Immature natural killer cell (primary cell): ENCODE measurements at regions not wholly inside any gene's neighbourhood (a gene's known extent, or its start where the extent isn't known, plus 50 kb on each side); places are given as distances from the start of the nearest gene placed in this dataset.

Experiments
- DNase-seq, 3 donors: peaks; one replicate each; pipeline ENCODE4 v3.0.0; 2022; ENCODE audit warnings: mixed read lengths in 1 of 3
- H3K27ac Mint-ChIP-seq, 6 donors: one replicate each; pipeline ENCODE4 v1.8.0; 2020; ENCODE audit warnings: mixed read lengths in 6 of 6, mild to moderate bottlenecking in 5 of 6, inconsistent platforms in 4 of 6, moderate library complexity in 3 of 6
- H3K27me3 Mint-ChIP-seq, 3 donors: one replicate each; pipeline ENCODE4 v1.8.0; 2020 to 2021; ENCODE audit warnings: low read depth in 3 of 3, mild to moderate bottlenecking in 3 of 3, mixed read lengths in 3 of 3, moderate library complexity in 3 of 3, inconsistent platforms in 1 of 3
- H3K36me3 Mint-ChIP-seq, 3 donors: one replicate each; pipeline ENCODE4 v1.8.0; 2020; ENCODE audit warnings: mixed read lengths in 3 of 3, inconsistent platforms in 2 of 3, mild to moderate bottlenecking in 2 of 3
- H3K4me1 Mint-ChIP-seq, 2 donors: one replicate each; pipeline ENCODE4 v1.8.0; 2020; ENCODE audit warnings: inconsistent platforms in 2 of 2, mild to moderate bottlenecking in 2 of 2, mixed read lengths in 2 of 2, moderate library complexity in 1 of 2
- H3K4me3 Mint-ChIP-seq, 5 donors: one replicate each; pipeline ENCODE4 v1.8.0; 2020; ENCODE audit warnings: mild to moderate bottlenecking in 5 of 5, mixed read lengths in 5 of 5, inconsistent platforms in 3 of 5, moderate library complexity in 3 of 5
- H3K9me3 Mint-ChIP-seq, 6 donors: one replicate each; pipeline ENCODE4 v1.8.0; 2020; ENCODE audit warnings: mild to moderate bottlenecking in 6 of 6, mixed read lengths in 6 of 6, inconsistent platforms in 4 of 6, moderate library complexity in 3 of 6

DNA sequence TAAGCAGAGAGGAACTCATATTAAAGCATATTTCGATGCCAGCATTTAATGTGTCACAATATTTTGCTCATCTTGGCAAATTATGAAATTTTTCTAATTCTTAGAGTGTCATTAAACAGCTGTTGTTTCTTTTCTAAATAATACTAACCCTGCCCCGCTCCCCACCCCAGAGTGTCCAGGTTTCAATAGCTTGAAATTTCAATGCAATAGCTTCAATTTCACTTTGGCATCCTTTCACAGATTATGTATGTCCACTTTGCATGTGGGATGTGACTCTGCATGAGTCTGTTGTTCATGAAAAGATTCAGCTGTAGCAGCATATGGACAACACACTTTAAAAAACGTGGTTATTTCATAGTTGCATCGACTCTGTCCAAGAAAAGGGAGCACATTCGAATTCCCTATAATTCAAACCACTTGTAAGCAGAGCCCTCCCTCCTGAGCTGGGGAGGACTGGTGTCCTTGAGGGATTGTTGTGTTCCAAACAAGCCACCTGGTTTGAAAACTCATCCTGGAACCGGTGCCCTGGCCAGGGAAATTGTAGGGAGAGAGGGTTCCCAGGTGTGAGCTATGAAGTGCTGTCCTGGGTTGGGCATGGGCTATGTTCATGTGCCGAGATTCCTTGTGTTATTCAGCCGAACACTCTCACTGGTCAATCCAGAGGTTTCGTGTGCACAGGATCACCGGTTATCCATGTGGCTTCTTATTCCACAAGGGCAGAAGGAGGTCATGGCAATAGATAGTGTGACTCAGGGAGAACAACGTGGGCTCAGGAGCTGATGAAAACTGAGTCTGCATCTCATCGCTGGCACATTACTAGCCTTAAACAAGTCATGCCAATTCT is 64.6 kb upstream of the CREB5 start:
- peaks cover 0 to 2% (median 0%) of the 10 kb centered on the region in 6 donors for H3K9me3 Mint-ChIP-seq
- H3K4me3 Mint-ChIP-seq = no peak overlapping the region
- H3K36me3 Mint-ChIP-seq = no peaks in the 10 kb centered on the region
- H3K4me1 Mint-ChIP-seq = peaks cover 0 to 6% of the 10 kb centered on the region in 2 donors
- no peak overlapping the region for H3K27ac Mint-ChIP-seq
- peaks cover 0 to 3% (median 3%) of the 10 kb centered on the region in 3 donors for H3K27me3 Mint-ChIP-seq
- no peak for DNase-seq

DNA sequence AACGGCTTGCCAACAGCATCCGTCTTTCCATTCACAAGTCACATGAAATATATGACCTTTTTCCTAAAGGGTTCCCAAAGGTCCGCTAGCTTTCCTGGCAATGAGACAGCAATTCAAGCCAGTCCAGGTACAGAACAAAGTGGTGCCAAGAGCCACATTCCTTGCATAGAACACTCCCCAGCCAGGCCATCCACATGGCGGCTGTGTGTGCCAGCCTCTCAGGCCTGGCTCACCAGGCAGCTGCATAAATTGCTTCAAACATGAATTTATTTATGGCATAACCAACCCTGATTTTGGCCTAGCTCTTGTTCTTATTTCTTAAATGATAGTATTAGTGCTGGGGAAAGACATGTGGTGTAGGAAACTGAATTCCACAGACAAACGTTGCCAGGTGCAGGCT is 63.7 kb upstream of the CREB5 start:
- Mint-ChIP-seq H3K4me1 (peaks cover 0 to 6% of the 10 kb centered on the region in 2 donors), H3K9me3 (peaks cover 0 to 2% (median 0%) of the 10 kb centered on the region in 6 donors), H3K27ac (no peak overlapping the region), H3K4me3 (no peak overlapping the region), H3K27me3 (peaks cover 0 to 4% (median 3%) of the 10 kb centered on the region in 3 donors), H3K36me3 (no peaks in the 10 kb centered on the region)
- DNase-seq = no peak

- Mint-ChIP-seq H3K9me3 (no peaks in the 10 kb centered on the region), H3K36me3 (no peaks in the 10 kb centered on the region), H3K4me1 (peaks cover 0 to 6% of the 10 kb centered on the region in 2 donors), H3K27ac (no peak overlapping the region), H3K27me3 (peaks cover 0 to 4% (median 2%) of the 10 kb centered on the region in 3 donors), H3K4me3 (no peak overlapping the region)
- DNase-seq = no peak
Measured at GRCh38 chr7:28349637-28350036, 62.7 kb upstream of the CREB5 start.

- no peaks in the 10 kb centered on the region for H3K9me3 Mint-ChIP-seq
- no peak for DNase-seq
- H3K36me3 Mint-ChIP-seq = no peaks in the 10 kb centered on the region
- H3K27ac Mint-ChIP-seq = no peak overlapping the region
- H3K4me3 Mint-ChIP-seq = no peak overlapping the region
- peaks cover 0 to 6% of the 10 kb centered on the region in 2 donors for H3K4me1 Mint-ChIP-seq
- H3K27me3 Mint-ChIP-seq = peaks cover 0 to 3% (median 2%) of the 10 kb centered on the region in 3 donors
Measured at GRCh38 chr7:28350662-28351061, 61.7 kb upstream of the CREB5 start.

GRCh38 chr7:28351450-28351849 is 60.9 kb upstream of the CREB5 start:
- Mint-ChIP-seq H3K27me3 (peaks cover 0 to 3% (median 0%) of the 10 kb centered on the region in 3 donors), H3K27ac (no peak overlapping the region), H3K4me3 (no peak overlapping the region)

GRCh38 chr7:28354601-28355402 is 57.5 kb upstream of the CREB5 start:
- Mint-ChIP-seq H3K27me3 (peaks cover 0 to 3% (median 1%) of the 10 kb centered on the region in 3 donors), H3K4me1 (peaks cover 0 to under 1% of the 10 kb centered on the region in 2 donors), H3K36me3 (no peaks in the 10 kb centered on the region), H3K4me3 (no peak overlapping the region), H3K27ac (no peak overlapping the region), H3K9me3 (no peaks in the 10 kb centered on the region)
- DNase-seq = no peak

More at GRCh38 chr7:28351450-28351849, 60.9 kb upstream of the CREB5 start:
- Mint-ChIP-seq H3K36me3 (no peaks in the 10 kb centered on the region), H3K9me3 (no peaks in the 10 kb centered on the region), H3K4me1 (peaks cover 0 to 6% of the 10 kb centered on the region in 2 donors)
- no peak for DNase-seq

- Mint-ChIP-seq H3K4me1 (no peaks in the 10 kb centered on the region), H3K9me3 (no peaks in the 10 kb centered on the region), H3K27me3 (peaks cover 0 to 2% (median 1%) of the 10 kb centered on the region in 3 donors), H3K27ac (no peak overlapping the region), H3K36me3 (no peaks in the 10 kb centered on the region), H3K4me3 (no peak overlapping the region)
- DNase-seq = no peak
Measured at GRCh38 chr7:28355635-28356319, 56.5 kb upstream of the CREB5 start.

GRCh38 chr7:28356619-28357018 is 55.7 kb upstream of the CREB5 start:
- Mint-ChIP-seq H3K4me3 (no peak overlapping the region), H3K27ac (peak overlapping the region in 1 of 6 donors; percentile 41), H3K36me3 (no peaks in the 10 kb centered on the region), H3K9me3 (no peaks in the 10 kb centered on the region), H3K4me1 (no peaks in the 10 kb centered on the region), H3K27me3 (peaks cover 0 to 2% (median 1%) of the 10 kb centered on the region in 3 donors)
- no peak for DNase-seq

DNA sequence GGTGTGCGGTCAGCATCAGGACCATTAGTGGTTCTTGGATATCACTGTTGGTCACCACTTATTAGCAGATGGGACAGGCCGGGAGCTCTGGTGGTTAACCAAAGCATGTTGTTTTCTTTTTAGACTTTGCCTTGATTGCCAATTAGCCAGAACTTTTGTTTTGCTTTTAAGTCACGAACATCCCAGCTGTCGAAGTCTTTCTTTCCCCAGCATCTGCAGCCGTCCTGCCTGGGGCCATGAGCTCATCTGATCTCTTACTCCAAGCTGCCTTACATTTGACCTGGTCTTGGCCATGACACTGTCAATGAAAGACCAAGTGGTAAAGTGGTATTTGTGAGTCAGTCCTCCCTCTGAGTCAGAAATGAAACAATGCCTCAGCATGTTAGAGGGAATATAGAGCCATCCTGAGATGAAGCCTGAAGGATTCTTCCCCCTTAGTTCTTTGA is 53.9 kb upstream of the CREB5 start:
- Mint-ChIP-seq H3K9me3 (no peaks in the 10 kb centered on the region), H3K4me1 (no peaks in the 10 kb centered on the region), H3K27me3 (peaks cover 0 to 2% (median 1%) of the 10 kb centered on the region in 3 donors), H3K36me3 (no peaks in the 10 kb centered on the region), H3K27ac (no peak overlapping the region), H3K4me3 (no peak overlapping the region)
- DNase-seq = no peak

DNA sequence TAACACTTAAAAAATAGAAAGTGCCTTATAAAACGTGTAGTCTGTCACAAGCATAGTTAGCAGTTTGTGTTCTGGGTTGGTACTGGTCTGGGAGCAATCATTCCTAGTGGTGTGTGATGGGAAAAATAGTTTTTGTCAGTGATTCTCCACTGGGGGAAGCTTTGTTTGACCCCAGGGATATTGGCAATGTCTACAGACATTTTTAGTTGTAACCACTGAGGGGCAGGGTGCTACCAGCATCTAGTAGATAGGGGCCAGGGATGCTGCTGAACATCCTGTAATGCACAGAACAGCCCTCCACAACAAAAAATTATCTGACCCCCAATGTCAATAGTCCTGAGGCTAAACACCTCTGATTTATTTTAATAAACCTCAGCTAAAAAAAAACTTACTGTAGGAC is 51.6 kb upstream of the CREB5 start:
- Mint-ChIP-seq H3K36me3 (peaks cover 0 to 12% (median 3%) of the 10 kb centered on the region in 3 donors), H3K27me3 (peaks cover 1 to 5% (median 2%) of the 10 kb centered on the region in 3 donors), H3K4me1 (no peaks in the 10 kb centered on the region), H3K27ac (no peak overlapping the region), H3K4me3 (no peak overlapping the region), H3K9me3 (peaks cover 0 to 7% (median 3%) of the 10 kb centered on the region in 6 donors)
- DNase-seq = no peak

DNA sequence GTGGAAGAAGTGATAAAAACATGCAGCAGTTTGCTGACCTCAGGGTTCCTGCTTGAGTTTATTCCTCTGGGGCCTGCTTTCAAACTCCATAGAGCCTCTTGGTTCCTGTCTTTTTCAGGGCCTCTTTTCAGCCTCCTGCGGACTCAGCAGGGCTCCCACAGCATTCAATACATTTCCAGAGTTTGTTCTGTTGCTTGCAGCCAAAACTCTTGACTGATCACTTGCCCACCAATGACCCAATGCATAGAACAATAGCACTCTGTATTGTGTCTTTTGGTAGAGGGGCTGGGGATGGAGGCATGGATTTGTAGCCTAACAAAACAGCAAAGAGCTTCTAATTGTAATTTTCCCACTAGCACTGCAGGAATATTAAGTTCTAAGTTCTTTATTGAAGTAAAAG is 50.8 kb upstream of the CREB5 start:
- no peak for DNase-seq
- peaks cover 1 to 5% (median 2%) of the 10 kb centered on the region in 3 donors for H3K27me3 Mint-ChIP-seq
- H3K27ac Mint-ChIP-seq = no peak overlapping the region
- peaks cover 0 to 7% (median 3%) of the 10 kb centered on the region in 6 donors for H3K9me3 Mint-ChIP-seq
- H3K4me1 Mint-ChIP-seq = no peaks in the 10 kb centered on the region
- H3K36me3 Mint-ChIP-seq = peaks cover 0 to 12% (median 3%) of the 10 kb centered on the region in 3 donors
- no peak overlapping the region for H3K4me3 Mint-ChIP-seq

GRCh38 chr7:28362182-28362581 is 50.1 kb upstream of the CREB5 start:
- Mint-ChIP-seq H3K36me3 (peaks cover 0 to 12% (median 3%) of the 10 kb centered on the region in 3 donors), H3K27me3 (peaks cover 1 to 5% (median 2%) of the 10 kb centered on the region in 3 donors), H3K9me3 (peaks cover 0 to 7% (median 3%) of the 10 kb centered on the region in 6 donors), H3K4me3 (no peak overlapping the region), H3K27ac (no peak overlapping the region), H3K4me1 (no peaks in the 10 kb centered on the region)
- DNase-seq = no peak
